ENCODE measurements at regions not wholly inside any gene's neighbourhood (a gene's known extent, or its start where the extent isn't known, plus 50 kb on each side); places are given as distances from the start of the nearest gene placed in this dataset.

DNA sequence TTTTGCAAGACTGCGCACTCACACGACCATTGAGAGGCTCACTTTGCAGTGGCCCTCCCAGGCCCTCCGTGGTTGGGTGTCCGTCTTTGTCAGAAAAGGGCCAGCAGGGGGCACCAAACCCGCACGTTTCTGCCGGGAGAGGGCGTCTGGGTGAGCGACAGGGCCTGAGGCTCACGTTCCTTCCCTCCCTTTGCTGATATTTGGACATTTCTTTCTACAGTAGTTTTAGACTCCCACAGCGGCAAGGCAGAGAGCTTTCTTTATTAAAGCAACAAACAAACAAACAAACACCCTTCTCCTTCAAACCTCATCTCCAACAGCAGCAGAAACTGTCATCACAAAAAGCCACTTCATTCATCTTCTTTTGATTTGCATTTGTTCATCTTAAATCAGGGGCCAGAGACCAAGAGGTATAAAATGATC is 79.2 kb upstream of the WDR26 start:
- TF ChIP-seq, protein P1, sequence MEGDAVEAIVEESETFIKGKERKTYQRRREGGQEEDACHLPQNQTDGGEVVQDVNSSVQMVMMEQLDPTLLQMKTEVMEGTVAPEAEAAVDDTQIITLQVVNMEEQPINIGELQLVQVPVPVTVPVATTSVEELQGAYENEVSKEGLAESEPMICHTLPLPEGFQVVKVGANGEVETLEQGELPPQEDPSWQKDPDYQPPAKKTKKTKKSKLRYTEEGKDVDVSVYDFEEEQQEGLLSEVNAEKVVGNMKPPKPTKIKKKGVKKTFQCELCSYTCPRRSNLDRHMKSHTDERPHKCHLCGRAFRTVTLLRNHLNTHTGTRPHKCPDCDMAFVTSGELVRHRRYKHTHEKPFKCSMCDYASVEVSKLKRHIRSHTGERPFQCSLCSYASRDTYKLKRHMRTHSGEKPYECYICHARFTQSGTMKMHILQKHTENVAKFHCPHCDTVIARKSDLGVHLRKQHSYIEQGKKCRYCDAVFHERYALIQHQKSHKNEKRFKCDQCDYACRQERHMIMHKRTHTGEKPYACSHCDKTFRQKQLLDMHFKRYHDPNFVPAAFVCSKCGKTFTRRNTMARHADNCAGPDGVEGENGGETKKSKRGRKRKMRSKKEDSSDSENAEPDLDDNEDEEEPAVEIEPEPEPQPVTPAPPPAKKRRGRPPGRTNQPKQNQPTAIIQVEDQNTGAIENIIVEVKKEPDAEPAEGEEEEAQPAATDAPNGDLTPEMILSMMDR (IDR thresholded peaks at IDR 0.05; ENCODE audit: low read depth, low read length), result peak; percentile 86
- no peak overlapping the region for H3K4me3 ChIP-seq (ENCODE audit: low read depth, low read length)

GRCh38 chr1:224517171-224517570 is 82.6 kb upstream of the WDR26 start:
- TF ChIP-seq, protein P1 (IDR thresholded peaks at IDR 0.05; ENCODE audit: low read depth, low read length), result no peak
- H3K4me3 ChIP-seq (ENCODE audit: low read depth, low read length), result no peak overlapping the region

- TF ChIP-seq, protein P1 (IDR thresholded peaks at IDR 0.05; ENCODE audit: low read depth, low read length), result no peak
- no peak overlapping the region for H3K4me3 ChIP-seq (ENCODE audit: low read depth, low read length)
Observed at GRCh38 chr1:224518528-224518927, 83.9 kb upstream of the WDR26 start.

GRCh38 chr1:224519874-224520273 is 85.3 kb upstream of the WDR26 start:
- TF ChIP-seq, protein P1 (IDR thresholded peaks at IDR 0.05; ENCODE audit: low read depth, low read length), result no peak
- H3K4me3 ChIP-seq (ENCODE audit: low read depth, low read length), result no peak overlapping the region

DNA sequence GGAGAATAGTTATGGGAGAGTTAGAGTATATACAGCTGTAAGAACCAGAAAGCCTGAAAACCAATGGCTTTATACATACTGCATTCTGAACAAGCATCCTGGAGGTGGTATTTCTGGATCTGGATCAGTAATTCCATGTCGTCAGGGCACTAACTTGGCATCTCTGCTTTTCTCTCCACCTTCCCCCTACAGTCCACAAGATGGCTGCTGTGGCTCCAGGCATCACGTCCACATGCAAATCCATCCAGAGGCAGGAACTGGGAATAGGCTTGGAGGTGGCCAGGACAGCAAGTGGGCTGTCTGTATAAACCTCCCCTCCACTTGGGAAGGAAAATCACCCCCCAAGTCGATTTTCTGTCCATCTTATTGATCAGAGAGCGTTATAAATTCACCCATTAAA is 86.2 kb upstream of the WDR26 start:
- TF ChIP-seq, protein P1 (IDR thresholded peaks at IDR 0.05; ENCODE audit: low read depth, low read length), result no peak
- no peak overlapping the region for H3K4me3 ChIP-seq (ENCODE audit: low read depth, low read length)

DNA sequence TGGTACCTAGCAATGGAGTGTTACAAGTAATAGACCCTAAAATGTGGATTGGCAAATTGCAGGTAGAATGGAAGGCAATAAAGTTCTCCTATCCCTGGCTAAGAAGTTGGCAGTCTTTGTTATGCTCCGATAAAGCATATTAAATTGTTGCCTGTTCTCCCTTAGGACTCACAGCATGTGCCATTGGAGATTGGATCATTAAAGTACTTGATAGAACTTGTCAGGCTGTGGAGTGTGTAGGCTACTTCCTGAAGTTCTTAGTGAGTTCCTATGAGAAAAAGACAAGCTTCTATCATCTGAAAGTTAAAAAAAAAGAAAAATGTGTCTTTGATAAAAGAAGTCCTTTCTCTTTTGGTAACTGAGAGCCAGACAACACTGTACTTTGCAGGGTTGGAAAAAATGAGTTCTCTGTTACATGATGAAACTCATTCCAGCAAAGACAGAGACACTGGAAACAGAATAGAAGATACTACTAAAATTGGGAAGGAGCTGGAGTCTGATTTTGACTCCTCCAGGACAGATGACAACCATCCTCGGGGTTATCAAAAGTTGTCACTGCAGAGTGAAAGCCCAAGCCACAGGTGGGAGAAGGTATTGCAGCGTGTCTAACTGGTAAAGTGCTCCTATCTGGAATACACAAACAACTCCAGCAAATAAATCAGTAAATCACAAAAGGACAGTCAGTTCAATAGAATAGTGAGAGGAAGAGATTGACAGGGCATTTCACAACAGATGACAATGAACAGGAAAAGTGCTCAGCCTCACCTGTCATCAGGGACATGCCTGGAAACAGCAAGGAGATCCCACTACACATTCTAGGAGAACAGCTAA is 87.5 kb upstream of the WDR26 start:
- H3K4me3 ChIP-seq (ENCODE audit: low read depth, low read length), result no peak overlapping the region
- TF ChIP-seq, protein P1 (IDR thresholded peaks at IDR 0.05; ENCODE audit: low read depth, low read length), result no peak

DNA sequence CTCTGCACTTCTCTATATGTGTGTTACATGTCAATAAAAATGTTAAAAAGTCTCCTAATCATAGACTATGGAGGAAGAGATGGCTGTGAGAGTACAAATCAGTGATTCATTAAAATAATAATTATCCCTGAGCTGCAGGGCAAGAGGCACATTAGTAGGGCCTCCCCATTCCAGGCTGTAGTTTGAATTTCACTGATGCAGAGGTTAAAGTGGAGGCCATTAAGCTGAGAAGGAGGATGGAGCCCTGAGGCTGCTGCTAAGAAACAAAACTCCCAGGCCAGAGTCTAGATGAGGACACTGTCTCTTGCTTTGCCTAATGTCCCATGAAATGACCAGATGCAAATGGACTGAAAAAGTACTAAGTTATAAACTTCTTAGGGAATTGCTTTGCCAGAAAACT is 89.1 kb upstream of the WDR26 start:
- TF ChIP-seq, protein P1 (IDR thresholded peaks at IDR 0.05; ENCODE audit: low read depth, low read length), result no peak

More for the DNA sequence above, 89.1 kb upstream of the WDR26 start:
- no peak overlapping the region for H3K4me3 ChIP-seq (ENCODE audit: low read depth, low read length)

Data from WI38 (cell line).